IMR-90 (cell line): ENCODE measurements at regions not wholly inside any gene's neighbourhood (a gene's known extent, or its start where the extent isn't known, plus 50 kb on each side); places are given as distances from the start of the nearest gene placed in this dataset.

Experiments
- ATAC-seq: fragments of 200-7000 bp; cut with Tn5 transposase; 2 replicates; pipeline ENCODE4 v1.9.1; 2020; ENCODE audit warnings: low read depth, mild to moderate bottlenecking, moderate library complexity
- BruUV-seq: library from RNA; stranded (reverse); fragments of 400-500 nt; replicated peaks from 2 replicates; lab custom pipeline; 2021; lab: Mats Ljungman, UMichigan
- CTCF ChIA-PET: fragments of 300-600 bp; formaldehyde crosslinking; extraction: SDS; loops from one replicate; lab custom pipeline; 2021; ENCODE audit warnings: antibody characterized with exemption; lab: Yijun Ruan, JAX
- POLR2A ChIA-PET: fragments of 300-600 bp; sonication (Branson Sonifier 250); formaldehyde crosslinking; loops from one replicate; lab custom pipeline; 2022; ENCODE audit warnings: antibody characterized with exemption; ENCODE audit not compliant: unreplicated experiment; lab: Charles Lee
- DNase-seq: peaks from one replicate; pipeline ENCODE4 v3.0.0; 2013
- H2AFZ ChIP-seq: replicated peaks from 2 replicates; pipeline ENCODE3; 2013; ENCODE audit warnings: low read length, mild to moderate bottlenecking; ENCODE audit not compliant: poor library complexity
- H2AK5ac ChIP-seq: 2 replicates; pipeline ENCODE4 v1.6.1; 2013; ENCODE audit warnings: low read depth, low read length, inconsistent platforms
- H2AK9ac ChIP-seq: replicated peaks from 2 replicates; pipeline ENCODE3; 2013; ENCODE audit warnings: mild to moderate bottlenecking, low read depth, low read length, moderate library complexity; ENCODE audit not compliant: poor library complexity
- H2BK120ac ChIP-seq: 2 replicates; pipeline ENCODE4 v1.6.1; 2013; ENCODE audit warnings: low read depth, low read length, inconsistent platforms
- H2BK15ac ChIP-seq: 3 replicates; pipeline ENCODE4 v1.6.1; 2013; ENCODE audit warnings: low read depth, low read length, inconsistent platforms
- H2BK20ac ChIP-seq: 2 replicates; pipeline ENCODE4 v1.6.1; 2013; ENCODE audit warnings: low read depth, mild to moderate bottlenecking, inconsistent platforms, low read length, moderate library complexity
- H2BK5ac ChIP-seq: 2 replicates; pipeline ENCODE4 v1.6.1; 2013; ENCODE audit warnings: mild to moderate bottlenecking, low read depth, low read length, inconsistent platforms; ENCODE audit not compliant: poor library complexity, severe bottlenecking
- H3K14ac ChIP-seq: replicated peaks from 2 replicates; pipeline ENCODE4 v1.6.1; 2013; ENCODE audit warnings: low read depth, low read length, inconsistent platforms
- H3K18ac ChIP-seq: 2 replicates; pipeline ENCODE4 v1.6.1; 2013; ENCODE audit warnings: low read depth, low read length, control low read depth
- H3K23ac ChIP-seq: 2 replicates; pipeline ENCODE4 v1.6.1; 2013; ENCODE audit warnings: low read depth, low read length, inconsistent platforms
- H3K27ac ChIP-seq: 2 replicates; pipeline ENCODE4 v1.5.1; 2013; ENCODE audit warnings: mild to moderate bottlenecking, control low read depth, low read length; ENCODE audit not compliant: insufficient read depth
- H3K27me3 ChIP-seq: 2 replicates; pipeline ENCODE4 v1.6.1; 2013; ENCODE audit warnings: low read length; ENCODE audit not compliant: control insufficient read depth, insufficient read depth
- H3K36me3 ChIP-seq: 2 replicates; pipeline ENCODE4 v1.6.1; 2013; ENCODE audit warnings: low read length, mixed read lengths; ENCODE audit not compliant: control insufficient read depth, insufficient read depth
- H3K4ac ChIP-seq: 2 replicates; pipeline ENCODE4 v1.6.1; 2013; ENCODE audit warnings: low read depth, low read length, inconsistent platforms
- H3K4me1 ChIP-seq: 2 replicates; pipeline ENCODE4 v1.6.1; 2013; ENCODE audit warnings: low read length, mixed read lengths; ENCODE audit not compliant: control insufficient read depth, insufficient read depth
- H3K4me2 ChIP-seq: 2 replicates; pipeline ENCODE4 v1.6.1; 2013; ENCODE audit warnings: low read depth, mild to moderate bottlenecking, control low read depth, low read length, moderate library complexity
- H3K4me3 ChIP-seq: 2 replicates; pipeline ENCODE4 v1.5.1; 2013; ENCODE audit warnings: low read depth, mild to moderate bottlenecking, control low read depth, low read length, moderate library complexity; ENCODE audit not compliant: insufficient read depth
- H3K56ac ChIP-seq: 2 replicates; pipeline ENCODE4 v1.6.1; 2013; ENCODE audit warnings: low read length, inconsistent platforms; ENCODE audit not compliant: insufficient read depth; ENCODE audit errors: extremely low read depth
- H3K79me1 ChIP-seq, 2 experiments: 2 replicates each; pipeline ENCODE4 v1.6.1; 2013; ENCODE audit warnings: low read length in 2 of 2, inconsistent platforms in 1 of 2, low read depth in 1 of 2
- H3K9ac ChIP-seq: 2 replicates; pipeline ENCODE4 v1.6.1; 2013; ENCODE audit warnings: low read depth, low read length, control low read depth
- H3K9me1 ChIP-seq: 2 replicates; pipeline ENCODE4 v1.6.1; 2013; ENCODE audit warnings: low read length, inconsistent platforms; ENCODE audit not compliant: insufficient read depth
- H3K9me3 ChIP-seq: 2 replicates; pipeline ENCODE4 v1.6.1; 2013; ENCODE audit warnings: low read length; ENCODE audit not compliant: control insufficient read depth, insufficient read depth
- H4K20me1 ChIP-seq: 2 replicates; pipeline ENCODE4 v1.6.1; 2013; ENCODE audit warnings: low read length, inconsistent platforms; ENCODE audit not compliant: insufficient read depth
- H4K5ac ChIP-seq: 2 replicates; pipeline ENCODE4 v1.6.1; 2013; ENCODE audit warnings: mild to moderate bottlenecking, low read depth, low read length, control low read depth
- H4K8ac ChIP-seq, 2 experiments: 2 replicates each; pipeline ENCODE4 v1.6.1; 2013; ENCODE audit warnings: low read depth in 2 of 2, low read length in 2 of 2, control low read depth in 1 of 2, inconsistent platforms in 1 of 2
- H4K91ac ChIP-seq: 2 replicates; pipeline ENCODE4 v1.6.1; 2013; ENCODE audit warnings: low read depth, low read length, inconsistent platforms; ENCODE audit not compliant: insufficient read depth
- CEBPB ChIP-seq: IDR thresholded peaks from 2 replicates; pipeline ENCODE4 v1.6.1; 2012; ENCODE audit warnings: low read depth, low read length, improper control_type of control experiment
- ELK1 ChIP-seq: fragments of 150-350 bp; IDR thresholded peaks from 2 replicates; pipeline ENCODE4 v1.6.1; 2016; ENCODE audit warnings: low read depth, mild to moderate bottlenecking, low read length, moderate library complexity, borderline replicate concordance
- FOS ChIP-seq: fragments of 150-350 bp; IDR thresholded peaks from 2 replicates; pipeline ENCODE4 v1.6.1; 2016; ENCODE audit warnings: low read depth, low read length
- POLR2A ChIP-seq: IDR thresholded peaks from 2 replicates; pipeline ENCODE4 v1.6.1; 2012; ENCODE audit warnings: mild to moderate bottlenecking, low read depth, low read length
- RAD21 ChIP-seq: IDR thresholded peaks from 2 replicates; pipeline ENCODE4 v1.6.1; 2012; ENCODE audit warnings: low read length, improper control_type of control experiment
- USF2 ChIP-seq: fragments of 150-350 bp; IDR thresholded peaks from 2 replicates; pipeline ENCODE4 v1.6.1; 2017; ENCODE audit warnings: mild to moderate bottlenecking, antibody characterized with exemption, low read length, low read depth
- WGBS, 2 experiments: methylation state at CpG; one replicate each; pipeline versions ENCODE4 v1.1.5 to v1.1.7; 2013; ENCODE audit warnings: missing lambda C conversion rate in 2 of 2; ENCODE audit not compliant: insufficient read length in 1 of 2; ENCODE audit errors: extremely low coverage in 2 of 2; 5-methylcytosine and 5-hydroxymethylcytosine counted together
- dilution Hi-C: fragments of 300-500 bp; cut with HindIII; formaldehyde crosslinking; loops from one replicate; pipeline ENCODE4 v1.14.3; 2018; ENCODE audit warnings: low sequenced_read_pairs; ENCODE audit not compliant: unreplicated experiment
- in situ Hi-C: fragments of 300-500 bp; cut with MboI; formaldehyde crosslinking; loops from 3 replicates; pipeline ENCODE4 v1.14.3; 2019; ENCODE audit warnings: low sequenced_read_pairs, inconsistent platforms, mixed read lengths
- intact Hi-C: fragments of 100-400 bp; cut with micrococcal nuclease; formaldehyde crosslinking; loops from 2 replicates; pipeline ENCODE4 v1.10.0; 2022

- no peak overlapping the region for H3K27ac ChIP-seq
- H3K9me3 ChIP-seq = peaks cover 49% of the 10 kb centered on the region
- peak overlapping the region; percentile 63 for H2AFZ ChIP-seq
- dilution Hi-C loops = no loop called here
- H3K9ac ChIP-seq = no peak overlapping the region
- H3K23ac ChIP-seq = no peak overlapping the region
- no peaks in the 10 kb centered on the region for H4K20me1 ChIP-seq
- TF ChIP-seq RAD21 = no peak
- TF ChIP-seq FOS = no peak
- no peak for TF ChIP-seq CEBPB
- no peak for TF ChIP-seq ELK1
- no peak for TF ChIP-seq POLR2A
- TF ChIP-seq USF2 = no peak
- CTCF ChIA-PET = no interaction called here
- H4K8ac ChIP-seq = no peak overlapping the region
- no peak overlapping the region for H2AK5ac ChIP-seq
- H3K4ac ChIP-seq = no peak overlapping the region
- ATAC-seq (no peak), DNase-seq (no peak)
- intact Hi-C loops = no loop called here
- no peak overlapping the region for H3K4me3 ChIP-seq
- H3K36me3 ChIP-seq = no peaks in the 10 kb centered on the region
- in situ Hi-C loops = no loop called here
- H3K27me3 ChIP-seq = no peaks in the 10 kb centered on the region
- no peak overlapping the region for H2BK15ac ChIP-seq
- no peak overlapping the region for H3K4me2 ChIP-seq
- no peaks in the 10 kb centered on the region for H3K9me1 ChIP-seq
- no peak overlapping the region for H4K5ac ChIP-seq
- no peak overlapping the region for H2AK9ac ChIP-seq
- H3K18ac ChIP-seq = no peak overlapping the region
- H4K91ac ChIP-seq = no peak overlapping the region
- POLR2A ChIA-PET = no interaction called here
- H3K56ac ChIP-seq = no peak overlapping the region
- no peaks in the 10 kb centered on the region for H3K79me1 ChIP-seq
- H3K14ac ChIP-seq = no peak overlapping the region
- no peak overlapping the region for H2BK120ac ChIP-seq
- no peaks in the 10 kb centered on the region for H3K4me1 ChIP-seq
- BruUV-seq = no TSS peak
- no peak overlapping the region for H2BK20ac ChIP-seq
- no peak overlapping the region for H2BK5ac ChIP-seq
- 65% methylated on average over 9 of the region's 13 CpGs; no CpG with 5 or more reads in 1 of the 2 experiments for WGBS, 2 experiments
These were observed 310.0 kb upstream of the IRX1 start for GRCh38 chr5:3285621-3286020.
